A549 (cell line): ENCODE measurements at regions not wholly inside any gene's neighbourhood (a gene's known extent, or its start where the extent isn't known, plus 50 kb on each side); places are given as distances from the start of the nearest gene placed in this dataset.

Experiments
- ATAC-seq, 2 experiments: fragments of 200-7000 bp in 1 of 2; fragments of >200 bp in 1 of 2; cut with Nextera tagmentation in 1 of 2; cut with Tn5 transposase in 1 of 2; 3 replicates each; pipeline versions ENCODE4 v1.8.0 to v1.9.1; 2018 to 2020; ENCODE audit warnings: mild to moderate bottlenecking in 1 of 2, moderate library complexity in 1 of 2
- CTCF ChIA-PET: fragments of 300-600 bp; sonication (Branson Sonifier 250); formaldehyde crosslinking; extraction: SDS; loops from one replicate; lab custom pipeline; 2021; ENCODE audit warnings: antibody characterized with exemption, inconsistent platforms; lab: Yijun Ruan, JAX
- POLR2A ChIA-PET: fragments of 350-600 bp; formaldehyde crosslinking; extraction: SDS; loops from one replicate; lab custom pipeline; 2021; ENCODE audit warnings: antibody characterized with exemption, inconsistent platforms; lab: Yijun Ruan, JAX
- DNase-seq, 2 experiments: peaks; one replicate each; pipeline versions ENCODE4 v3.0.0 to v3.0.0-alpha.2; 2011 to 2016; ENCODE audit warnings: low read depth in 1 of 2, low spot score in 1 of 2
- FAIRE-seq: peaks from 2 replicates; lab custom pipeline; 2011; peaks lifted over from hg19 to GRCh38; lab: Jason Lieb, UNC
- H3K27ac ChIP-seq, 2 experiments: fragments of >200 bp; sonication (Bioruptor Twin); formaldehyde crosslinking; 3 replicates each; pipeline ENCODE4 v1.5.1; 2016 to 2017
- H3K4me1 ChIP-seq: fragments of >200 bp; sonication (Bioruptor Twin); formaldehyde crosslinking; 3 replicates; pipeline ENCODE4 v1.6.1; 2016
- H3K4me2 ChIP-seq: fragments of >200 bp; sonication (Bioruptor Twin); formaldehyde crosslinking; 3 replicates; pipeline ENCODE4 v1.6.1; 2016
- H3K4me3 ChIP-seq: fragments of >200 bp; sonication (Bioruptor Twin); formaldehyde crosslinking; 3 replicates; pipeline ENCODE4 v1.5.1; 2016
- H3K9me3 ChIP-seq: fragments of >200 bp; sonication (Bioruptor Twin); formaldehyde crosslinking; 3 replicates; pipeline ENCODE4 v1.6.1; 2016
- BHLHE40 ChIP-seq: IDR thresholded peaks from 2 replicates; pipeline ENCODE4 v1.6.1; 2012; ENCODE audit warnings: low read depth, low read length, inconsistent platforms
- EHMT2 ChIP-seq: fragments of 200-600 bp; sonication (generic); IDR thresholded peaks from 2 replicates; pipeline ENCODE4 v1.6.1; 2016; ENCODE audit warnings: antibody characterized with exemption, low read depth, mild to moderate bottlenecking, moderate library complexity
- EP300 ChIP-seq, 2 experiments: fragments of >200 bp; sonication (Bioruptor Twin); formaldehyde crosslinking; IDR thresholded peaks; 2 replicates in 1 of 2; 3 replicates in 1 of 2; pipeline ENCODE4 v1.6.1; 2016 to 2017
- FOSB ChIP-seq: fragments of 250-450 bp; sonication (Bioruptor Pico); IDR thresholded peaks from 2 replicates; pipeline ENCODE4 v1.5.0; 2020; ENCODE audit warnings: mild to moderate bottlenecking, moderate library complexity
- HOXA7 ChIP-seq: fragments of 250-450 bp; sonication (Bioruptor Pico); IDR thresholded peaks from 2 replicates; pipeline ENCODE4 v1.5.0; 2020; ENCODE audit warnings: mild to moderate bottlenecking, moderate library complexity
- HOXB13 ChIP-seq: fragments of 250-450 bp; sonication (Bioruptor Pico); IDR thresholded peaks from 2 replicates; pipeline ENCODE4 v1.5.0; 2020; ENCODE audit warnings: low read depth, mild to moderate bottlenecking, moderate library complexity
- HOXB5 ChIP-seq: fragments of 250-450 bp; sonication (Bioruptor Pico); IDR thresholded peaks from 2 replicates; pipeline ENCODE4 v1.5.0; 2020; ENCODE audit warnings: mild to moderate bottlenecking, moderate library complexity
- MAFK ChIP-seq: fragments of 450-650 bp; IDR thresholded peaks from 2 replicates; pipeline ENCODE4 v1.6.1; 2014; ENCODE audit not compliant: partially characterized antibody
- MAZ ChIP-seq: fragments of 150-350 bp; IDR thresholded peaks from 2 replicates; pipeline ENCODE4 v1.6.1; 2014; ENCODE audit warnings: antibody characterized with exemption, low read depth, low read length, borderline replicate concordance
- MYC ChIP-seq: IDR thresholded peaks from 2 replicates; pipeline ENCODE4 v1.6.1; 2012; ENCODE audit warnings: mild to moderate bottlenecking, inconsistent platforms, low read length, improper control_type of control experiment, borderline replicate concordance
- RAD21 ChIP-seq, 2 experiments: fragments of >200 bp in 1 of 2; sonication (Bioruptor Twin) in 1 of 2; formaldehyde crosslinking in 1 of 2; IDR thresholded peaks in 1 of 2; conservative IDR thresholded peaks in 1 of 2; 2 replicates in 1 of 2; 3 replicates in 1 of 2; pipeline ENCODE4 v1.6.1; 2012 to 2018; ENCODE audit warnings: inconsistent platforms in 1 of 2
- RARB ChIP-seq: fragments of 250-450 bp; sonication (Bioruptor Pico); IDR thresholded peaks from 2 replicates; pipeline ENCODE4 v1.8.0; 2021; ENCODE audit warnings: mild to moderate bottlenecking, moderate library complexity
- RCOR1 ChIP-seq: fragments of 150-350 bp; IDR thresholded peaks from 2 replicates; pipeline ENCODE4 v1.6.1; 2014; ENCODE audit warnings: antibody characterized with exemption, low read length, low read depth
- TFCP2L1 ChIP-seq: fragments of 250-450 bp; sonication (Bioruptor Pico); IDR thresholded peaks from 2 replicates; pipeline ENCODE4 v1.5.0; 2021; ENCODE audit warnings: mild to moderate bottlenecking
- ZNF302 ChIP-seq: fragments of 250-450 bp; sonication (Bioruptor Pico); IDR thresholded peaks from 2 replicates; pipeline ENCODE4 v1.9.0; 2021; ENCODE audit warnings: inconsistent platforms, mild to moderate bottlenecking, moderate library complexity
- WGBS: methylation state at CpG from one replicate; pipeline ENCODE4 v1.1.6; 2017; ENCODE audit errors: missing lambda C conversion rate; 5-methylcytosine and 5-hydroxymethylcytosine counted together
- TF ChIP-seq, protein P1 (sequence below): fragments of 200-600 bp; sonication (generic); IDR thresholded peaks from 2 replicates; pipeline ENCODE4 v1.6.1; 2016; ENCODE audit warnings: antibody characterized with exemption, mild to moderate bottlenecking, moderate library complexity
- TF ChIP-seq, protein P2 (sequence below): IDR thresholded peaks from 2 replicates; pipeline ENCODE4 v1.6.1; 2012
- TF ChIP-seq, protein P3 (sequence below): fragments of 250-450 bp; sonication (Bioruptor Pico); IDR thresholded peaks from 2 replicates; pipeline ENCODE4 v1.5.0; 2021; ENCODE audit warnings: mild to moderate bottlenecking, moderate library complexity, borderline replicate concordance
- TF ChIP-seq, protein P4 (sequence below): IDR thresholded peaks from 2 replicates; pipeline ENCODE4 v1.6.1; 2012
- TF ChIP-seq, protein P5 (sequence below): fragments of 250-450 bp; sonication (Bioruptor Pico); IDR thresholded peaks from 2 replicates; pipeline ENCODE4 v1.5.0; 2020; ENCODE audit warnings: low read depth, mild to moderate bottlenecking, moderate library complexity

DNA sequence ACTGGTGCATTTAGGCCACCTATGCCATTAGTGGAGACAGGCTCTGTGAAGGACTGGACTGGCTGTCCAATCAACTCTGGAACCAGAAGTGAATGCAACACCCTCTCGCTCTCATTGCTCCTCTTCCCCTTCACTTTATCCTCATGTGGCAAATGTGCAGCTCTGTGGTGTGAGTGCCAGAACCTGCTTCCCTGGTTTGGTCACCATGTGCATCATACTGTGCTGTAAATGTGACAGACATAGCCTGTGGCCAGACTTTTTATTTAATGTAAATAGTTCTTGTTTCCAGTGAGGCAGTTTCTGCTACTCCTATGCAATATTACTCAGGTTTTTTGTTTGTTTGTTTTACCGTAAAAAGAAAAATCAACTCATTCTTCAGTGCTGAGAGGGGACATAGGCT is 73.0 kb upstream of the PPP1R9A start:
- no peak overlapping the region for H3K4me2 ChIP-seq
- TF ChIP-seq ZNF302 = no peak
- no peak for TF ChIP-seq BHLHE40
- TF ChIP-seq, all 56 proteins: peak for 0
- 91% methylated on average over 2 of the region's 2 CpGs for WGBS
- DNase-seq = no peak
- H3K9me3 ChIP-seq = peaks cover 18% of the 10 kb centered on the region; the same call in 2 of the 3 replicates
- no peak for FAIRE-seq
- H3K4me1 ChIP-seq = no peaks in the 10 kb centered on the region
- CTCF ChIA-PET = no interaction called here
- POLR2A ChIA-PET = no interaction called here
- ATAC-seq = no peak
- no peak overlapping the region for H3K27ac ChIP-seq
- no peak overlapping the region for H3K4me3 ChIP-seq

DNA sequence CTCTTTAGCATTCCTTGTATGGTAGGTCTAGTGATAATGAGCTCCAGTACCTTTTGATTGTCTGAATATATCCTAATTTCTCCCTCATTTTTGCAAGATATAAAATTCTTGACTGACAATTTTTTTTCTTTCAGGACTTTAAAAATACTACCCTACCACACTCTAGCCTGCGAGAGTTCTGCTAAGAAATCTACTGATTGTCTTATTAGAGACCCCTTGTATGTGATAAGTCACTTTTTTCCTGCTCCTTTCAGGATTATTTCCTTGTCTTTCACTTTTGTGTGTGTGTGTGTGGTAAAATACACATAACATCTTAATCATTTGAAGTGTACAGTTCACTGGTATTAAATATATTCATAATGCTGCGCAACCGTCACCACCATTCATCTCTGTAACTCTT is 68.7 kb upstream of the PPP1R9A start:
- 74% methylated on average over 3 of the region's 3 CpGs for WGBS
- Histone ChIP-seq H3K9me3 (peaks cover 35% of the 10 kb centered on the region), H3K4me2 (no peak overlapping the region), H3K4me3 (no peak overlapping the region), H3K4me1 (no peaks in the 10 kb centered on the region), H3K27ac (no peak overlapping the region)
- TF ChIP-seq RARB (CRISPR knock-in tag) (no peak), MAFK (no peak), RCOR1 (no peak), FOSB (CRISPR knock-in tag) (no peak), EHMT2 (no peak), MYC (no peak), BHLHE40 (no peak), EP300 (IDR thresholded peaks at IDR 0.05) (no peak), ZNF302 (no peak), HOXB5 (CRISPR knock-in tag) (no peak), RAD21 (conservative IDR thresholded peaks at IDR 0.05 in 1 of 2, IDR thresholded peaks at IDR 0.05 in 1 of 2) (no peak), TFCP2L1 (no peak), MAZ (no peak), HOXB13 (CRISPR knock-in tag) (no peak), HOXA7 (no peak)
- TF ChIP-seq, protein P1, sequence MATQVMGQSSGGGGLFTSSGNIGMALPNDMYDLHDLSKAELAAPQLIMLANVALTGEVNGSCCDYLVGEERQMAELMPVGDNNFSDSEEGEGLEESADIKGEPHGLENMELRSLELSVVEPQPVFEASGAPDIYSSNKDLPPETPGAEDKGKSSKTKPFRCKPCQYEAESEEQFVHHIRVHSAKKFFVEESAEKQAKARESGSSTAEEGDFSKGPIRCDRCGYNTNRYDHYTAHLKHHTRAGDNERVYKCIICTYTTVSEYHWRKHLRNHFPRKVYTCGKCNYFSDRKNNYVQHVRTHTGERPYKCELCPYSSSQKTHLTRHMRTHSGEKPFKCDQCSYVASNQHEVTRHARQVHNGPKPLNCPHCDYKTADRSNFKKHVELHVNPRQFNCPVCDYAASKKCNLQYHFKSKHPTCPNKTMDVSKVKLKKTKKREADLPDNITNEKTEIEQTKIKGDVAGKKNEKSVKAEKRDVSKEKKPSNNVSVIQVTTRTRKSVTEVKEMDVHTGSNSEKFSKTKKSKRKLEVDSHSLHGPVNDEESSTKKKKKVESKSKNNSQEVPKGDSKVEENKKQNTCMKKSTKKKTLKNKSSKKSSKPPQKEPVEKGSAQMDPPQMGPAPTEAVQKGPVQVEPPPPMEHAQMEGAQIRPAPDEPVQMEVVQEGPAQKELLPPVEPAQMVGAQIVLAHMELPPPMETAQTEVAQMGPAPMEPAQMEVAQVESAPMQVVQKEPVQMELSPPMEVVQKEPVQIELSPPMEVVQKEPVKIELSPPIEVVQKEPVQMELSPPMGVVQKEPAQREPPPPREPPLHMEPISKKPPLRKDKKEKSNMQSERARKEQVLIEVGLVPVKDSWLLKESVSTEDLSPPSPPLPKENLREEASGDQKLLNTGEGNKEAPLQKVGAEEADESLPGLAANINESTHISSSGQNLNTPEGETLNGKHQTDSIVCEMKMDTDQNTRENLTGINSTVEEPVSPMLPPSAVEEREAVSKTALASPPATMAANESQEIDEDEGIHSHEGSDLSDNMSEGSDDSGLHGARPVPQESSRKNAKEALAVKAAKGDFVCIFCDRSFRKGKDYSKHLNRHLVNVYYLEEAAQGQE = no peak
- TF ChIP-seq, protein P2, sequence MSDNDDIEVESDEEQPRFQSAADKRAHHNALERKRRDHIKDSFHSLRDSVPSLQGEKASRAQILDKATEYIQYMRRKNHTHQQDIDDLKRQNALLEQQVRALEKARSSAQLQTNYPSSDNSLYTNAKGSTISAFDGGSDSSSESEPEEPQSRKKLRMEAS = no peak
- TF ChIP-seq, protein P3, sequence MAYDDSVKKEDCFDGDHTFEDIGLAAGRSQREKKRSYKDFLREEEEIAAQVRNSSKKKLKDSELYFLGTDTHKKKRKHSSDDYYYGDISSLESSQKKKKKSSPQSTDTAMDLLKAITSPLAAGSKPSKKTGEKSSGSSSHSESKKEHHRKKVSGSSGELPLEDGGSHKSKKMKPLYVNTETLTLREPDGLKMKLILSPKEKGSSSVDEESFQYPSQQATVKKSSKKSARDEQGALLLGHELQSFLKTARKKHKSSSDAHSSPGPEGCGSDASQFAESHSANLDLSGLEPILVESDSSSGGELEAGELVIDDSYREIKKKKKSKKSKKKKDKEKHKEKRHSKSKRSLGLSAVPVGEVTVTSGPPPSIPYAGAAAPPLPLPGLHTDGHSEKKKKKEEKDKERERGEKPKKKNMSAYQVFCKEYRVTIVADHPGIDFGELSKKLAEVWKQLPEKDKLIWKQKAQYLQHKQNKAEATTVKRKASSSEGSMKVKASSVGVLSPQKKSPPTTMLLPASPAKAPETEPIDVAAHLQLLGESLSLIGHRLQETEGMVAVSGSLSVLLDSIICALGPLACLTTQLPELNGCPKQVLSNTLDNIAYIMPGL = no peak
- TF ChIP-seq, protein P4, sequence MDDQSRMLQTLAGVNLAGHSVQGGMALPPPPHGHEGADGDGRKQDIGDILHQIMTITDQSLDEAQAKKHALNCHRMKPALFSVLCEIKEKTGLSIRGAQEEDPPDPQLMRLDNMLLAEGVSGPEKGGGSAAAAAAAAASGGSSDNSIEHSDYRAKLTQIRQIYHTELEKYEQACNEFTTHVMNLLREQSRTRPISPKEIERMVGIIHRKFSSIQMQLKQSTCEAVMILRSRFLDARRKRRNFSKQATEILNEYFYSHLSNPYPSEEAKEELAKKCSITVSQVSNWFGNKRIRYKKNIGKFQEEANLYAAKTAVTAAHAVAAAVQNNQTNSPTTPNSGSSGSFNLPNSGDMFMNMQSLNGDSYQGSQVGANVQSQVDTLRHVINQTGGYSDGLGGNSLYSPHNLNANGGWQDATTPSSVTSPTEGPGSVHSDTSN = no peak
- TF ChIP-seq, protein P5, sequence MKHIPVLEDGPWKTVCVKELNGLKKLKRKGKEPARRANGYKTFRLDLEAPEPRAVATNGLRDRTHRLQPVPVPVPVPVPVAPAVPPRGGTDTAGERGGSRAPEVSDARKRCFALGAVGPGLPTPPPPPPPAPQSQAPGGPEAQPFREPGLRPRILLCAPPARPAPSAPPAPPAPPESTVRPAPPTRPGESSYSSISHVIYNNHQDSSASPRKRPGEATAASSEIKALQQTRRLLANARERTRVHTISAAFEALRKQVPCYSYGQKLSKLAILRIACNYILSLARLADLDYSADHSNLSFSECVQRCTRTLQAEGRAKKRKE = no peak
- DNase-seq (no peak), FAIRE-seq (no peak), ATAC-seq (no peak)
- POLR2A ChIA-PET = no interaction called here
- CTCF ChIA-PET = no interaction called here
